ENCODE measurements at regions not wholly inside any gene's neighbourhood (a gene's known extent, or its start where the extent isn't known, plus 50 kb on each side); places are given as distances from the start of the nearest gene placed in this dataset.

- DNase-seq (ENCODE audit: low read depth, low spot score) = no peak
Measured at GRCh38 chr3:157807280-157807679, 298.9 kb downstream of the SHOX2 start.

DNA sequence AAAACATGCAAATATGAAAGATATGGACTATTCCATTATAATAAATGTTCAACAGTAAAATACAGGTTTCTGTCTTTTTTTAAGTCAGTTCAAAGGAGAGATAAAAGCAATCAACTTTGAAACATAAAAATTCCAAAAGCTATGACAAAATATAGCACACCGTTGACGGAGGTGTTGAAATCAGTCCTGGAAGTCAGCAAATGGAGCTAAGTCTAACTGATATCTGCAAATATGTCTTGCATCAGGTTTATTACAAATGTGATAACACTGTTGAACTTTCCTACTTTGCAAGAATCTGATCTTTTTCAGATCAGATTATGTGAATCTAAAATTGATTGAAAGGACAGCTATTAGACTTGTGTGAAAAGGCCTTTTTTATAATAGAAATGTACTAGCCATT, 300.7 kb downstream of the SHOX2 start:
- DNase-seq (ENCODE audit: low read depth, low spot score) = no peak

DNA sequence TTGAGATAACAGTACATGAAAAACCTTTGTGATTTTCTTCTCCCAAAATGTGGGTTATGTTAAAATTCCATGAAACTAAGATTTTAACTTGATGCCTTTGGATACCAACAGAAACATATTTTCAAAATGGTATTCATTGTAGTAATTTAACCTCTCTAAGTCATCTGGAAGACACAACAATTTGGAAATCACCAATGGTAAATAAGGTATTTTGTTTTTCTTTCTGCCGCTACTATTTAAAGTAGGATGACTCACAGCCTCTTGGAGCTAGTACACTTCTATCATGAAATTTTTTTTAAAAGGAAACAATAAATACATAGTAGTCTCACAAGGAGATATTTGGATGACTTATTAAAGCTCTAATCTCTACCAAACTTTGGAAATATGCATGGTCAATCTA, 291.6 kb upstream of the VEPH1 start:
- no peak for DNase-seq (ENCODE audit: low read depth, low spot score)

- no peak for DNase-seq (ENCODE audit: low read depth, low spot score)
Measured at GRCh38 chr3:157793745-157794144, 290.5 kb upstream of the VEPH1 start.

GRCh38 chr3:157789162-157789561, 285.9 kb upstream of the VEPH1 start:
- DNase-seq (ENCODE audit: low read depth, low spot score) = no peak

GRCh38 chr3:157786618-157787017, 283.4 kb upstream of the VEPH1 start:
- no peak for DNase-seq (ENCODE audit: low read depth, low spot score)

GRCh38 chr3:157786211-157786610, 283.0 kb upstream of the VEPH1 start:
- no peak for DNase-seq (ENCODE audit: low read depth, low spot score)

- DNase-seq (ENCODE audit: low read depth, low spot score) = no peak
Measured at GRCh38 chr3:157785102-157785826, 282.0 kb upstream of the VEPH1 start.

DNA sequence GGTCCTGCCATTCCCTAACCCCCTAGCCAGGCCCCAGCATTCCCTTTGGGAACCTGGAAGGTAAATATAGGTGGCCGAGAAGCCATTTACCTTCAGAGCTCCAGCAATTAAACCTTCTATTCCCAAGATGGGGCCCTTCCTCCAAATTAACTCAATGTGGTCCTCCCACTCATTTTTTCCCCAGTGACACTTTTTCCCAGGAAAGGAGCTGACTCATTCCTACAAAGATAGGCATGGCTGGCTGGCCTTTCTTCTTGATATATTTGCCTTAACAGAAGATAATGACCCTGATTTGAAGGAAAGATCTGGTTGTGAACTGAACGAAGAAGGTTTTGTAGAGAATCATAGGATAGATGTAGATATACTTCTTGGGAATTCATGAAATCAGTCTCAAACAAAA, 279.0 kb upstream of the VEPH1 start:
- no peak for DNase-seq (ENCODE audit: low read depth, low spot score)

- DNase-seq (ENCODE audit: low read depth, low spot score) = no peak
Measured at GRCh38 chr3:157776861-157777260, 273.6 kb upstream of the VEPH1 start.

- DNase-seq (ENCODE audit: low read depth, low spot score) = no peak
Measured at GRCh38 chr3:157775446-157775845, 272.2 kb upstream of the VEPH1 start.

DNA sequence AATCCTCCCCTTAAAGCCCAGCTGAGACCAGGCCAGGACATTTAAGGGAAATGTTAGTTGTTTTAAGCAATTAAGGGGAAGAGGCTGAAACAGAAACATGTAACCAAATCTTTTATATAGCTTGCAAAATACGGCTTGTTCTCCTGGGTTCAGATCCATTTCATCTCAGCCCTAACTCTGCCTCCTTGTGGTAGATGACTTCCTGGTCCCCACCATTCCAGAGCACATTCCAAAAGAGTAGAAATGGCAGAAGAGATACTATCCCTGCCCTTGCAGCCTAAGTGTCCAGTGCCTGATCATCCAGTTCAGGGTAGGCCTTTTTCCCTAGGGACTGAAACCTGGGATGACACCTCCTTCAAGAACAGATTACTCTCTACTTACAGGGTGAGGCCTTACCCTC, 266.2 kb upstream of the VEPH1 start:
- no peak for DNase-seq (ENCODE audit: low read depth, low spot score)

DNA sequence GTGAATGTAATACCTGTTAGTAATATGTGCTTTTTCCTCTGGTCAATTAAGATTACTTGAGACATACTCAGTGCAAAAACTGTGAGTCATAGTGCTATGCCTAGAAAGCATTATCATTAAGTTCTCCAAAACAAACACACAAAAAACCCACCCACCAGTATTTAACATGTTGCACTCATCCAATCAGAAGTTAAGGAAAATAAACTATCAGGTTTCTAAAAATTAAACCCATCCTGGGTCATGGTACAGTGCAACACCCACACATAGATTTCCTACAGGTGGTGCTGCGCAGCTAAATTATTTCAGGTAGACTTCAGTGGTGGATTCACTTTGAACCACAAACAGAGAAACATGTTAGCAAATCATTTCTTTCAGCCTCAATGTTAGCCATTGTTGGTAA, 264.4 kb upstream of the VEPH1 start:
- no peak for DNase-seq (ENCODE audit: low read depth, low spot score)

GRCh38 chr3:157763644-157764043, 260.4 kb upstream of the VEPH1 start:
- DNase-seq (ENCODE audit: low read depth, low spot score) = no peak

- no peak for DNase-seq (ENCODE audit: low read depth, low spot score)
Measured at GRCh38 chr3:157759311-157759710, 256.1 kb upstream of the VEPH1 start.

DNA sequence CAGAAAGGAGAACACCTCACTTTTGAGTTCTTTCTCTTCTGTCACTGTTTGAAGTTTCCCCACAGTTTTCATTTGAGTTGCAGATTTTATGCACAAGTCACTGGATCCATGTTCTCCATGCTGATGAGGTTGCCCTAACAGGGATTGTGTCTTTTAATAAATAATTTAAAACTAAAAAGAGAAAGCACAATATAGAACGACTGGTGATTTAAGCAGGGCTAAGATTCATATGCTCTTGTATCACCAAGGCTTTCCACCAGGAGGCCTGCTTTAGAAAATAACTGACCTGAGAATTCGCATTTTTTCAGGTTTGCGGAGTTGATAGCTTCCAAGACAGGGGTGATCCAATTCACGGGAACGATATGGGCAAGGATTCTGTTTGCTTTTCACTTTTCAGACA, 252.0 kb upstream of the VEPH1 start:
- DNase-seq (ENCODE audit: low read depth, low spot score) = no peak

GRCh38 chr3:157754451-157754850, 251.2 kb upstream of the VEPH1 start:
- DNase-seq (ENCODE audit: low read depth, low spot score) = no peak

DNA sequence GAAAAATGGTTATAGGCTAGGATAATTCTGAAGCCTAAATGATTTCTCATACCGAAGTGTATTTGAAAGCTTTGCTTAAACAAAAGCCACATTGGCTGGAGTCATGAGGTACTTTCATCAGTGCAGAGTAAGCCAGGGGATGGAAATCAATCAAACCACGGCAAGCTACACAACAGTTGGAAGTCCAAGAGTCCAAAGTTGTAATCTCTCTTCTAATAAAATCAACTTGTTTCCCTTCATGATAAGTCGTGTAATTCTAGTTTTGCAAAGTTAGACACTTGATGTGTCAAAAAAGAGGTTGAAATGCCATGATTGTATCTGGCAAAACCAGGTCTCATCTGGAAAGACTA, 250.5 kb upstream of the VEPH1 start:
- DNase-seq (ENCODE audit: low read depth, low spot score) = no peak

DNA sequence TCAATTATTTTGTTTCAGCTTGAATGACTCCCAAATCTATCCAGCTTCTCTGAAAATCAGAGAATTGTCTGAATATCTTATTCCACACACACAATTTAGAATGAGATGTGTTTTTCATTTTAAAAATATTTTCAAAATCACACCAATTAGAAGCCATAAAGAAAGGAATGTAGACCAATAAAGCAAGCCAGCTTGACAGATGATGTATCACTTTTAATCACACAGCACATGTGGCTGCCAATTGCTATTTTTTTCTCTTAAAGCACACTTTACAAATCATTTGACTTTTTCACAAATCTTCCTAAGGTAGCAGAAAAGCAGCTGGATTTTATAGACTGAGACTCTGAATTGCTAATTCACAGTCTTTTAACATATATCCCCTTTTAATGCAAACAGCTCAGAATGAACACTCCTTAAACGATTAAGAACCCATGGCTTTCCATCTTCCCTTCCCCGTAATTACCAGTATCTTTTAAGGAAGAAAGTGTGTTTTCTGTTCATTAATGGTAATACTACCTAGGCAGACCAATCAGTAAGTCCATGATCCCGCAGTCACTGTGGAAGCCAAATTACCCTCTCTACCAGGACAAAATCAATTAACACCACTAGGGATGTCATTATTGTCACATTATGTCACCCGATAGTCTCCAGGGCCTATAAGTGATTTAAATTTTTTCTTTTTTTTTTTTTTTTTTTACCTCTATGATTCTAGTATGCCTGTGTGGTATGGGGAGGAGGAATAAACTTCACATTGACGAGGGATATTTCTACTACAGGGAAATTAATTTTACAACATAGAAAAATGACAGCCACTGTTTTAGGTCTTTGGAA, 250.0 kb upstream of the VEPH1 start:
- DNase-seq (ENCODE audit: low read depth, low spot score) = no peak

GRCh38 chr3:157752554-157752953, 249.3 kb upstream of the VEPH1 start:
- no peak for DNase-seq (ENCODE audit: low read depth, low spot score)

- no peak for DNase-seq (ENCODE audit: low read depth, low spot score)
Measured at GRCh38 chr3:157751386-157751785, 248.2 kb upstream of the VEPH1 start.

GRCh38 chr3:157746391-157746790, 243.2 kb upstream of the VEPH1 start:
- no peak for DNase-seq (ENCODE audit: low read depth, low spot score)

DNA sequence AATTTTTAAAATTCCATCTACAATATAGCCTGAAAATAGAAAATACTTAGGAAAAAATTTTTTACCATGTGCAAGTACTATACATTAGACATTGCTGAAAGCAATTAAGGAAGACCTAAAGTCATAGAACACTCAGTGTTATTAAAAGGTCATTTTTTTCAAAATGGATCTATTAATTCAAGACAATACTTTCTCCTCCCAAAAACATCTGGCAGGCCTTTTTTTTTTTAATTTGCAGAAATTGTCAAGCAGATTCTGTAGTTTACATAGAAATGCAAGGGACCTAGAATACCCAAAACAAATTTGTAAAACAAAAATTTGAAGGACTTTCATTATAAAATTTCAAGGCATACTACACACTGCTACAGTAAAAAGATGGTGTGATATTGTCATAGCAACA, 238.4 kb upstream of the VEPH1 start:
- DNase-seq (ENCODE audit: low read depth, low spot score) = no peak

Measured in activated CD4-positive, CD25-positive, alpha-beta regulatory T cell treated with anti-CD3 and anti-CD28 coated beads, Interleukin-2, amount 50 U/mL, for 16 hours (primary cell).